ENCODE measurements at regions not wholly inside any gene's neighbourhood (a gene's known extent, or its start where the extent isn't known, plus 50 kb on each side); places are given as distances from the start of the nearest gene placed in this dataset.
"Not testable (repeated sequence)": the region's sequence is repeated elsewhere in the genome, so short reads cannot be mapped to it uniquely, and the experiment has no call there.

- DNase-seq (ENCODE audit: low read depth): no peak
- H3K4me3 ChIP-seq (ENCODE audit: low read depth, low read length): no peak overlapping the region
- TF ChIP-seq CTCF (IDR thresholded peaks at IDR 0.05; ENCODE audit: low read depth, low read length, missing control alignments): no peak
These were observed 943.0 kb upstream of the PRKX start for GRCh38 chrX:4656419-4656818.

- DNase-seq (ENCODE audit: low read depth): no peak
- no peak for TF ChIP-seq CTCF (IDR thresholded peaks at IDR 0.05; ENCODE audit: low read depth, low read length, missing control alignments)
- H3K4me3 ChIP-seq (ENCODE audit: low read depth, low read length): no peak overlapping the region
These were observed 942.3 kb upstream of the PRKX start for GRCh38 chrX:4655743-4656142.

GRCh38 chrX:4642114-4642513 is 928.7 kb upstream of the PRKX start:
- no peak for DNase-seq (ENCODE audit: low read depth)
- no peak overlapping the region for H3K4me3 ChIP-seq (ENCODE audit: low read depth, low read length)
- no peak for TF ChIP-seq CTCF (IDR thresholded peaks at IDR 0.05; ENCODE audit: low read depth, low read length, missing control alignments)

GRCh38 chrX:4638036-4638435 is 924.6 kb upstream of the PRKX start:
- DNase-seq (ENCODE audit: low read depth): no peak
- no peak for TF ChIP-seq CTCF (IDR thresholded peaks at IDR 0.05; ENCODE audit: low read depth, low read length, missing control alignments)
- no peak overlapping the region for H3K4me3 ChIP-seq (ENCODE audit: low read depth, low read length)

GRCh38 chrX:4627414-4627813 is 914.0 kb upstream of the PRKX start:
- TF ChIP-seq CTCF (IDR thresholded peaks at IDR 0.05; ENCODE audit: low read depth, low read length, missing control alignments): no peak

GRCh38 chrX:4622486-4623167 is 909.2 kb upstream of the PRKX start:
- TF ChIP-seq CTCF (IDR thresholded peaks at IDR 0.05; ENCODE audit: low read depth, low read length, missing control alignments): no peak
- no peak for DNase-seq (ENCODE audit: low read depth)
- H3K4me3 ChIP-seq (ENCODE audit: low read depth, low read length): no peak overlapping the region

More at GRCh38 chrX:4627414-4627813, 914.0 kb upstream of the PRKX start:
- H3K4me3 ChIP-seq (ENCODE audit: low read depth, low read length): no peak overlapping the region
- DNase-seq (ENCODE audit: low read depth): no peak

GRCh38 chrX:4613651-4614050 is 900.2 kb upstream of the PRKX start:
- DNase-seq (ENCODE audit: low read depth); H3K4me3 ChIP-seq (ENCODE audit: low read depth, low read length): not testable (repeated sequence)

All from GM12864 (cell line).